Thymus (tissue), 11 donors: ENCODE measurements at regions not wholly inside any gene's neighbourhood (a gene's known extent, or its start where the extent isn't known, plus 50 kb on each side); places are given as distances from the start of the nearest gene placed in this dataset.

Experiments used
- DNase-seq, 9 donors: peaks; one replicate each; pipeline ENCODE4 v3.0.0-alpha.2; 2013; ENCODE audit warnings: low spot score in 9 of 9, low read depth in 6 of 9, missing footprints in 1 of 9
- H3K27ac ChIP-seq, 2 donors: one replicate each; pipeline ENCODE4 v1.5.1; 2013; ENCODE audit warnings: control low read depth in 1 of 2, low read depth in 1 of 2, low read length in 1 of 2, mild to moderate bottlenecking in 1 of 2, moderate library complexity in 1 of 2
- H3K27me3 ChIP-seq, 2 donors: one replicate each; pipeline ENCODE4 v1.5.1; 2013; ENCODE audit warnings: low read length in 1 of 2; ENCODE audit not compliant: control insufficient read depth in 2 of 2, insufficient read depth in 1 of 2
- H3K36me3 ChIP-seq, 2 donors: one replicate each; pipeline ENCODE4 v1.5.1; 2013; ENCODE audit warnings: low read length in 1 of 2, mild to moderate bottlenecking in 1 of 2, moderate library complexity in 1 of 2; ENCODE audit not compliant: control insufficient read depth in 2 of 2, insufficient read depth in 2 of 2
- H3K4me1 ChIP-seq, 2 donors: one replicate each; pipeline ENCODE4 v1.5.1; 2013; ENCODE audit warnings: low read length in 2 of 2; ENCODE audit not compliant: control insufficient read depth in 2 of 2, insufficient read depth in 2 of 2
- H3K4me3 ChIP-seq, 2 donors: one replicate each; pipeline ENCODE4 v1.5.1; 2013; ENCODE audit warnings: low read length in 2 of 2, control low read depth in 1 of 2, mild to moderate bottlenecking in 1 of 2
- H3K9me3 ChIP-seq, 2 donors: one replicate each; pipeline ENCODE4 v1.5.1; 2013; ENCODE audit warnings: low read length in 1 of 2, mild to moderate bottlenecking in 1 of 2; ENCODE audit not compliant: control insufficient read depth in 2 of 2, insufficient read depth in 1 of 2
- WGBS: extraction: QIAGEN DNeasy Blood & Tissue Kit; methylation state at CpG from one replicate; pipeline ENCODE4 v1.1.7; 2013; 5-methylcytosine and 5-hydroxymethylcytosine counted together
- donor health status: healthy.

GRCh38 chr1:67939942-67940341, 106.7 kb upstream of the GNG12 start:
- Histone ChIP-seq H3K27ac (no peak overlapping the region), H3K9me3 (no peaks in the 10 kb centered on the region), H3K36me3 (no peaks in the 10 kb centered on the region), H3K27me3 (no peaks in the 10 kb centered on the region), H3K4me3 (no peak overlapping the region), H3K4me1 (no peaks in the 10 kb centered on the region)
- WGBS: 91% methylated on average over 2 of the region's 2 CpGs
- no peak for DNase-seq

GRCh38 chr1:67939186-67939743, 106.0 kb upstream of the GNG12 start:
- no peak for DNase-seq
- Histone ChIP-seq H3K27ac (no peak overlapping the region), H3K4me3 (no peak overlapping the region), H3K9me3 (no peaks in the 10 kb centered on the region), H3K27me3 (no peaks in the 10 kb centered on the region), H3K4me1 (no peaks in the 10 kb centered on the region), H3K36me3 (no peaks in the 10 kb centered on the region)
- WGBS: 86% methylated on average over 5 of the region's 5 CpGs

- Histone ChIP-seq H3K36me3 (no peaks in the 10 kb centered on the region), H3K27me3 (no peaks in the 10 kb centered on the region), H3K9me3 (no peaks in the 10 kb centered on the region), H3K4me3 (no peak overlapping the region), H3K4me1 (no peaks in the 10 kb centered on the region), H3K27ac (no peak overlapping the region)
- no peak for DNase-seq
- 81% methylated on average over 9 of the region's 9 CpGs for WGBS
Observed at GRCh38 chr1:67937651-67938050, 104.4 kb upstream of the GNG12 start.

GRCh38 chr1:67937010-67937409, 103.7 kb upstream of the GNG12 start:
- Histone ChIP-seq H3K4me1 (no peaks in the 10 kb centered on the region), H3K27ac (no peak overlapping the region), H3K9me3 (no peaks in the 10 kb centered on the region), H3K36me3 (no peaks in the 10 kb centered on the region), H3K27me3 (no peaks in the 10 kb centered on the region), H3K4me3 (no peak overlapping the region)
- 91% methylated on average over 3 of the region's 3 CpGs for WGBS
- no peak for DNase-seq

- Histone ChIP-seq H3K36me3 (no peaks in the 10 kb centered on the region), H3K4me1 (no peaks in the 10 kb centered on the region), H3K27ac (no peak overlapping the region), H3K27me3 (no peaks in the 10 kb centered on the region), H3K4me3 (no peak overlapping the region), H3K9me3 (no peaks in the 10 kb centered on the region)
- no peak for DNase-seq
- 89% methylated on average over 1 of the region's 1 CpG for WGBS
Observed at GRCh38 chr1:67935560-67935959, 102.3 kb upstream of the GNG12 start.

GRCh38 chr1:67931198-67931597, 97.9 kb upstream of the GNG12 start:
- Histone ChIP-seq H3K4me3 (no peak overlapping the region), H3K27me3 (peaks cover 0 to 3% of the 10 kb centered on the region in 2 donors), H3K36me3 (no peaks in the 10 kb centered on the region), H3K27ac (no peak overlapping the region), H3K9me3 (no peaks in the 10 kb centered on the region), H3K4me1 (no peaks in the 10 kb centered on the region)
- WGBS: 91% methylated on average over 3 of the region's 3 CpGs
- no peak for DNase-seq

- Histone ChIP-seq H3K4me1 (no peaks in the 10 kb centered on the region), H3K4me3 (no peak overlapping the region), H3K9me3 (no peaks in the 10 kb centered on the region), H3K36me3 (no peaks in the 10 kb centered on the region), H3K27me3 (peaks cover 0 to 3% of the 10 kb centered on the region in 2 donors), H3K27ac (no peak overlapping the region)
- WGBS: 75% methylated on average over 1 of the region's 1 CpG
- DNase-seq: no peak
Observed at GRCh38 chr1:67923074-67923473, 89.8 kb upstream of the GNG12 start.

GRCh38 chr1:67921725-67922489, 88.6 kb upstream of the GNG12 start:
- H3K9me3 ChIP-seq: no peaks in the 10 kb centered on the region
- no peak for DNase-seq
- H3K27me3 ChIP-seq: no peaks in the 10 kb centered on the region
- H3K27ac ChIP-seq: no peak overlapping the region
- no peaks in the 10 kb centered on the region for H3K36me3 ChIP-seq
- WGBS: 96% methylated on average over 4 of the region's 4 CpGs
- no peak overlapping the region for H3K4me3 ChIP-seq
- H3K4me1 ChIP-seq: no peaks in the 10 kb centered on the region

GRCh38 chr1:67919274-67920072, 86.2 kb upstream of the GNG12 start:
- 90% methylated on average over 10 of the region's 10 CpGs for WGBS
- Histone ChIP-seq H3K9me3 (no peaks in the 10 kb centered on the region), H3K36me3 (no peaks in the 10 kb centered on the region), H3K4me3 (no peak overlapping the region), H3K27me3 (no peaks in the 10 kb centered on the region), H3K27ac (no peak overlapping the region), H3K4me1 (no peaks in the 10 kb centered on the region)
- no peak for DNase-seq
